SK-N-SH treated with all-trans-retinoic acid at 6 μM for 48 hours (cell line): ENCODE measurements at regions not wholly inside any gene's neighbourhood (a gene's known extent, or its start where the extent isn't known, plus 50 kb on each side); places are given as distances from the start of the nearest gene placed in this dataset.

Experiments
- ATAC-seq: fragments of 200-7000 bp; cut with Tn5 transposase; 3 replicates; pipeline ENCODE4 v1.9.1; 2020; ENCODE audit warnings: mild to moderate bottlenecking, moderate library complexity
- ARNTL ChIP-seq: fragments of 450-650 bp; formaldehyde crosslinking; IDR thresholded peaks from 2 replicates; pipeline ENCODE4 v1.5.0; 2020; ENCODE audit warnings: low read depth, mild to moderate bottlenecking, moderate library complexity, borderline replicate concordance
- BACH2 ChIP-seq: fragments of 250-450 bp; sonication (Bioruptor Pico); IDR thresholded peaks from 2 replicates; pipeline ENCODE4 v1.9.0; 2021; ENCODE audit warnings: mild to moderate bottlenecking, borderline replicate concordance
- CSDC2 ChIP-seq: fragments of 250-450 bp; sonication (Bioruptor Pico); IDR thresholded peaks from 2 replicates; pipeline ENCODE4 v1.5.0; 2020; ENCODE audit warnings: mild to moderate bottlenecking, moderate library complexity
- CSRNP3 ChIP-seq: fragments of 250-450 bp; sonication (Bioruptor Pico); IDR thresholded peaks from 2 replicates; pipeline ENCODE4 v1.5.1; 2021; ENCODE audit warnings: mild to moderate bottlenecking, moderate library complexity
- ESRRG ChIP-seq: fragments of 250-450 bp; sonication (Bioruptor Pico); IDR thresholded peaks from 2 replicates; pipeline ENCODE4 v1.6.1; 2021; ENCODE audit warnings: mild to moderate bottlenecking
- GLIS3 ChIP-seq: fragments of 250-450 bp; sonication (Bioruptor Pico); IDR thresholded peaks from 2 replicates; pipeline ENCODE4 v1.5.0; 2020; ENCODE audit warnings: mild to moderate bottlenecking, moderate library complexity
- ISL1 ChIP-seq: fragments of 250-450 bp; sonication (Bioruptor Pico); IDR thresholded peaks from 2 replicates; pipeline ENCODE4 v2.1.2; 2022; ENCODE audit warnings: mild to moderate bottlenecking, moderate library complexity
- OSR1 ChIP-seq: fragments of 250-450 bp; sonication (Bioruptor Pico); IDR thresholded peaks from 2 replicates; pipeline ENCODE4 v1.8.0; 2022; ENCODE audit warnings: moderate library complexity, mild to moderate bottlenecking, inconsistent platforms
- PATZ1 ChIP-seq: fragments of 250-450 bp; sonication (Bioruptor Pico); IDR thresholded peaks from 2 replicates; pipeline ENCODE4 v1.8.0; 2020; ENCODE audit warnings: mild to moderate bottlenecking, moderate library complexity, borderline replicate concordance
- PPARA ChIP-seq: fragments of 250-450 bp; sonication (Bioruptor Pico); IDR thresholded peaks from 2 replicates; pipeline ENCODE4 v1.5.0; 2020; ENCODE audit warnings: mild to moderate bottlenecking, borderline replicate concordance
- RARB ChIP-seq: fragments of 250-450 bp; sonication (Bioruptor Pico); IDR thresholded peaks from 2 replicates; pipeline ENCODE4 v1.8.0; 2021; ENCODE audit warnings: mild to moderate bottlenecking, moderate library complexity
- SNAI2 ChIP-seq: fragments of 250-450 bp; sonication (Bioruptor Pico); IDR thresholded peaks from 2 replicates; pipeline ENCODE4 v1.5.0; 2020; ENCODE audit warnings: mild to moderate bottlenecking, moderate library complexity
- TCF4 ChIP-seq: fragments of 250-450 bp; sonication (Bioruptor Pico); IDR thresholded peaks from 2 replicates; pipeline ENCODE4 v1.8.0; 2021; ENCODE audit warnings: mild to moderate bottlenecking, moderate library complexity, borderline replicate concordance
- TOX ChIP-seq: fragments of 250-450 bp; sonication (Bioruptor Pico); IDR thresholded peaks from 2 replicates; pipeline ENCODE4 v1.8.0; 2021; ENCODE audit warnings: mild to moderate bottlenecking, moderate library complexity, borderline replicate concordance
- ZC3H10 ChIP-seq: fragments of 250-450 bp; sonication (Bioruptor Pico); IDR thresholded peaks from 2 replicates; pipeline ENCODE4 v1.5.1; 2021; ENCODE audit warnings: mild to moderate bottlenecking, moderate library complexity
- ZFP3 ChIP-seq: fragments of 250-450 bp; sonication (Bioruptor Pico); IDR thresholded peaks from 2 replicates; pipeline ENCODE4 v1.5.0; 2020; ENCODE audit warnings: mild to moderate bottlenecking, moderate library complexity
- ZFP30 ChIP-seq: fragments of 450-650 bp; formaldehyde crosslinking; IDR thresholded peaks from 2 replicates; pipeline ENCODE4 v1.5.0; 2022; ENCODE audit warnings: mild to moderate bottlenecking, moderate library complexity
- ZNF565 ChIP-seq: fragments of 450-650 bp; formaldehyde crosslinking; conservative IDR thresholded peaks from 2 replicates; pipeline ENCODE4 v1.5.0; 2020; ENCODE audit warnings: low read depth, mild to moderate bottlenecking, moderate library complexity
- ZNF70 ChIP-seq: fragments of 450-650 bp; formaldehyde crosslinking; IDR thresholded peaks from 2 replicates; pipeline ENCODE4 v1.5.0; 2020; ENCODE audit warnings: mild to moderate bottlenecking, moderate library complexity
- TF ChIP-seq, protein P1 (sequence below): fragments of 250-450 bp; sonication (Bioruptor Pico); IDR thresholded peaks from 2 replicates; pipeline ENCODE4 v1.5.1; 2020; ENCODE audit warnings: low read depth, mild to moderate bottlenecking, moderate library complexity
- TF ChIP-seq, protein P2 (sequence below): fragments of 250-450 bp; sonication (Bioruptor Pico); IDR thresholded peaks from 2 replicates; pipeline ENCODE4 v1.8.0; 2021; ENCODE audit warnings: low read depth, mild to moderate bottlenecking, moderate library complexity, borderline replicate concordance

GRCh38 chr5:35373249-35373648 is 143.0 kb upstream of the PRLR start (continued):
- TF ChIP-seq PATZ1 (CRISPR knock-in tag), result no peak
- TF ChIP-seq, protein P1, sequence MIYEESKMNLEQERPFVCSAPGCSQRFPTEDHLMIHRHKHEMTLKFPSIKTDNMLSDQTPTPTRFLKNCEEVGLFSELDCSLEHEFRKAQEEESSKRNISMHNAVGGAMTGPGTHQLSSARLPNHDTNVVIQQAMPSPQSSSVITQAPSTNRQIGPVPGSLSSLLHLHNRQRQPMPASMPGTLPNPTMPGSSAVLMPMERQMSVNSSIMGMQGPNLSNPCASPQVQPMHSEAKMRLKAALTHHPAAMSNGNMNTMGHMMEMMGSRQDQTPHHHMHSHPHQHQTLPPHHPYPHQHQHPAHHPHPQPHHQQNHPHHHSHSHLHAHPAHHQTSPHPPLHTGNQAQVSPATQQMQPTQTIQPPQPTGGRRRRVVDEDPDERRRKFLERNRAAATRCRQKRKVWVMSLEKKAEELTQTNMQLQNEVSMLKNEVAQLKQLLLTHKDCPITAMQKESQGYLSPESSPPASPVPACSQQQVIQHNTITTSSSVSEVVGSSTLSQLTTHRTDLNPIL (CRISPR knock-in tag), result no peak
- no peak for TF ChIP-seq GLIS3 (CRISPR knock-in tag)
- no peak for TF ChIP-seq ARNTL (CRISPR knock-in tag)
- no peak for TF ChIP-seq RARB (CRISPR knock-in tag)
- TF ChIP-seq ISL1 (CRISPR knock-in tag), result no peak

DNA sequence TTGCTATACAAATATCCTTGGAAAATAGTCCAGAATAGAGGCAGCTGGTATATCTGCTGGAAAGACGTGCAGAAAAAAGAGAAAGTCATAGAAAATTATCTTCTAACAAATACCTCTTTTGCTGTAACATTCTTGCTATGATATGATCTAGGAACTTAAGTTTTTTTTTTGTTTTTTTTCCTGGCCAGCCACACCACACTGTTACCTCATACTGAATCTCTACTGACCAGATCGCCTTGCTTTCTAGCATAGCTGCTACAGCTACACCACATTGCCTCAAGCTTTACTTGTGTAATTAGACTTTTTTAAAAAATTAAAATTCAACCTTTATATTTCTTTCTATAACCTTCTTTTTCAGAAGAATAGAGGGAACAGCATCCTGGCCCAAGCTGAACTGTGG is 142.2 kb upstream of the PRLR start:
- TF ChIP-seq CSRNP3 (CRISPR knock-in tag) (no peak), CSDC2 (CRISPR knock-in tag) (no peak), PPARA (no peak), ARNTL (CRISPR knock-in tag) (no peak), ZNF70 (no peak), ISL1 (CRISPR knock-in tag) (no peak), ESRRG (CRISPR knock-in tag) (no peak), ZC3H10 (no peak), TCF4 (CRISPR knock-in tag) (no peak), RARB (CRISPR knock-in tag) (no peak), ZFP3 (CRISPR knock-in tag) (no peak), ZNF565 (no peak), GLIS3 (CRISPR knock-in tag) (no peak), TOX (CRISPR knock-in tag) (no peak), SNAI2 (no peak), BACH2 (CRISPR knock-in tag) (no peak), OSR1 (CRISPR knock-in tag) (no peak)
- TF ChIP-seq, protein P2, sequence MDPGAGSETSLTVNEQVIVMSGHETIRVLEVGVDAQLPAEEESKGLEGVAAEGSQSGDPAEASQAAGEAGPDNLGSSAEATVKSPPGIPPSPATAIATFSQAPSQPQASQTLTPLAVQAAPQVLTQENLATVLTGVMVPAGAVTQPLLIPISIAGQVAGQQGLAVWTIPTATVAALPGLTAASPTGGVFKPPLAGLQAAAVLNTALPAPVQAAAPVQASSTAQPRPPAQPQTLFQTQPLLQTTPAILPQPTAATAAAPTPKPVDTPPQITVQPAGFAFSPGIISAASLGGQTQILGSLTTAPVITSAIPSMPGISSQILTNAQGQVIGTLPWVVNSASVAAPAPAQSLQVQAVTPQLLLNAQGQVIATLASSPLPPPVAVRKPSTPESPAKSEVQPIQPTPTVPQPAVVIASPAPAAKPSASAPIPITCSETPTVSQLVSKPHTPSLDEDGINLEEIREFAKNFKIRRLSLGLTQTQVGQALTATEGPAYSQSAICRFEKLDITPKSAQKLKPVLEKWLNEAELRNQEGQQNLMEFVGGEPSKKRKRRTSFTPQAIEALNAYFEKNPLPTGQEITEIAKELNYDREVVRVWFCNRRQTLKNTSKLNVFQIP (CRISPR knock-in tag), result no peak
- TF ChIP-seq, protein P1 (CRISPR knock-in tag), result no peak
- no peak for ATAC-seq

- ATAC-seq, result no peak
- no peak for TF ChIP-seq TOX (CRISPR knock-in tag)
- no peak for TF ChIP-seq ZNF70
- TF ChIP-seq ZFP30 (CRISPR knock-in tag), result no peak
- TF ChIP-seq CSDC2 (CRISPR knock-in tag), result no peak
- TF ChIP-seq ARNTL (CRISPR knock-in tag), result no peak
- TF ChIP-seq SNAI2, result no peak
- TF ChIP-seq CSRNP3 (CRISPR knock-in tag), result no peak
- TF ChIP-seq TCF4 (CRISPR knock-in tag), result no peak
- no peak for TF ChIP-seq ESRRG (CRISPR knock-in tag)
- TF ChIP-seq OSR1 (CRISPR knock-in tag), result no peak
- no peak for TF ChIP-seq PPARA
- no peak for TF ChIP-seq ISL1 (CRISPR knock-in tag)
- TF ChIP-seq PATZ1 (CRISPR knock-in tag), result no peak
- no peak for TF ChIP-seq ZFP3 (CRISPR knock-in tag)
Measured at GRCh38 chr5:35371951-35372426, 141.7 kb upstream of the PRLR start.
